ENCODE measurements at regions not wholly inside any gene's neighbourhood (a gene's known extent, or its start where the extent isn't known, plus 50 kb on each side); places are given as distances from the start of the nearest gene placed in this dataset.

- no peak overlapping the region for H2BK15ac ChIP-seq (ENCODE audit: low read depth, low read length)
These were observed 319.1 kb upstream of the TMEM229A start for GRCh38 chr7:124351950-124352349.

More at GRCh38 chr7:124351950-124352349, 319.1 kb upstream of the TMEM229A start:
- no peak overlapping the region for H2AK5ac ChIP-seq (ENCODE audit: insufficient read length, low read length)
- H3K27ac ChIP-seq (ENCODE audit: insufficient read length, low read depth, low read length) = no peak overlapping the region
- H4K8ac ChIP-seq (replicated peaks; ENCODE audit: insufficient read length, low read depth, low read length) = no peak overlapping the region
- no peak overlapping the region for H3K18ac ChIP-seq (ENCODE audit: insufficient read length, low read depth, low read length)
- no peaks in the 10 kb centered on the region; a peak in 3 of 5 replicates for H3K9me3 Mint-ChIP-seq
- no peak overlapping the region; a peak in 1 of 7 replicates for H3K27ac Mint-ChIP-seq
- no peak overlapping the region for H3K56ac ChIP-seq (ENCODE audit: insufficient read length, low read depth, low read length)
- no peaks in the 10 kb centered on the region; the same call in 1 of the 2 replicates for H3K27me3 ChIP-seq (ENCODE audit: insufficient read depth, low read length)
- no peaks in the 10 kb centered on the region for H3K9me3 ChIP-seq (ENCODE audit: control insufficient read depth, low read depth, low read length)
- no peaks in the 10 kb centered on the region for H4K20me1 ChIP-seq (ENCODE audit: control insufficient read depth, insufficient read depth, insufficient read length)
- H3K14ac ChIP-seq (ENCODE audit: insufficient read depth, low read length) = no peak overlapping the region
- H3K9ac ChIP-seq (ENCODE audit: extremely low read depth, insufficient read length, low read length) = no peak overlapping the region
- no peaks in the 10 kb centered on the region for H3K23me2 ChIP-seq (ENCODE audit: insufficient read length, low read depth, low read length, poor library complexity, severe bottlenecking)
- H4K91ac ChIP-seq (ENCODE audit: insufficient read length, low read depth, low read length) = no peak overlapping the region
- no peaks in the 10 kb centered on the region for H3K27me3 Mint-ChIP-seq (ENCODE audit: low read depth)
- H4K5ac ChIP-seq (ENCODE audit: insufficient read length, low read depth, low read length) = no peak overlapping the region
- H2AFZ ChIP-seq (ENCODE audit: low read length) = no peak overlapping the region
- no peak overlapping the region for H2BK120ac ChIP-seq (ENCODE audit: low read depth, low read length, poor library complexity, severe bottlenecking)
- no peak overlapping the region for H3K23ac ChIP-seq (ENCODE audit: insufficient read length, low read depth, low read length)
- no peak overlapping the region for H3T11ph ChIP-seq (ENCODE audit: low read length)
- H2BK12ac ChIP-seq (ENCODE audit: insufficient read length, low read depth, low read length) = no peak overlapping the region
- WGBS (ENCODE audit: extremely low coverage, insufficient read length, low lambda C conversion rate) = no CpG with 5 or more reads among the region's 8 CpGs
- H3K4me2 ChIP-seq (ENCODE audit: insufficient read depth, insufficient read length, low read length) = no peak overlapping the region
- H3K4me1 ChIP-seq (ENCODE audit: insufficient read depth, low read length) = no peaks in the 10 kb centered on the region
- DNase-seq = no peak
- H3K79me1 ChIP-seq (ENCODE audit: insufficient read depth, low read depth, low read length, poor library complexity, severe bottlenecking) = no peaks in the 10 kb centered on the region
- no peaks in the 10 kb centered on the region for H3K4me1 Mint-ChIP-seq
- no peak for TF ChIP-seq CTCF (conservative IDR thresholded peaks at IDR 0.05)
- no peak overlapping the region for H2BK20ac ChIP-seq (ENCODE audit: low read depth, low read length, poor library complexity, severe bottlenecking)
- H2BK5ac ChIP-seq (ENCODE audit: insufficient read length, low read length) = no peak overlapping the region
- H3K4me3 Mint-ChIP-seq = no peak overlapping the region
- H3K4ac ChIP-seq (ENCODE audit: low read depth, low read length) = no peak overlapping the region
- H3K79me2 ChIP-seq (ENCODE audit: insufficient read depth, low read length) = no peaks in the 10 kb centered on the region
- H3K36me3 Mint-ChIP-seq (ENCODE audit: insufficient read depth in 1 of 3, low read depth in 3 of 3) = no peaks in the 10 kb centered on the region

Data from H9 (cell line).